Liver (tissue), 8 donors: ENCODE measurements at regions not wholly inside any gene's neighbourhood (a gene's known extent, or its start where the extent isn't known, plus 50 kb on each side); places are given as distances from the start of the nearest gene placed in this dataset.
"Not testable (repeated sequence)": the region's sequence is repeated elsewhere in the genome, so short reads cannot be mapped to it uniquely, and the experiment has no call there.

Source experiments
- DNase-seq: peaks from one replicate; pipeline ENCODE4 v3.0.0-alpha.2; 2017; ENCODE audit warnings: low spot score
- H3K27ac ChIP-seq, 2 donors: one replicate each; pipeline ENCODE4 v1.7.0; 2013; ENCODE audit warnings: inconsistent platforms in 2 of 2, low read length in 2 of 2, control low read depth in 1 of 2, low read depth in 1 of 2, mild to moderate bottlenecking in 1 of 2
- H3K27me3 ChIP-seq, 4 donors: one replicate each; pipeline versions ENCODE4 v1.6.1 to v1.7.0; 2013; ENCODE audit warnings: low read length in 3 of 4, inconsistent platforms in 1 of 4, mild to moderate bottlenecking in 1 of 4, moderate library complexity in 1 of 4; ENCODE audit not compliant: control insufficient read depth in 4 of 4, insufficient read depth in 4 of 4
- H3K36me3 ChIP-seq, 4 donors: one replicate each; pipeline versions ENCODE4 v1.6.1 to v1.7.0; 2013; ENCODE audit warnings: low read length in 3 of 4, mild to moderate bottlenecking in 3 of 4, low read depth in 1 of 4, moderate library complexity in 1 of 4; ENCODE audit not compliant: control insufficient read depth in 4 of 4, insufficient read depth in 3 of 4
- H3K4me1 ChIP-seq, 4 donors: one replicate each; pipeline versions ENCODE4 v1.6.1 to v1.7.0; 2013; ENCODE audit warnings: low read length in 3 of 4, mild to moderate bottlenecking in 3 of 4, moderate library complexity in 1 of 4; ENCODE audit not compliant: control insufficient read depth in 4 of 4, insufficient read depth in 4 of 4
- H3K4me3 ChIP-seq, 3 donors: one replicate each; pipeline versions ENCODE4 v1.6.1 to v1.7.0; 2013; ENCODE audit warnings: low read length in 3 of 3, control low read depth in 1 of 3, low read depth in 1 of 3, mild to moderate bottlenecking in 1 of 3
- H3K9ac ChIP-seq, 2 donors: one replicate each; pipeline ENCODE4 v1.7.0; 2013; ENCODE audit warnings: low read length in 2 of 2, mild to moderate bottlenecking in 2 of 2, moderate library complexity in 2 of 2, control low read depth in 1 of 2, low read depth in 1 of 2
- H3K9me3 ChIP-seq, 4 donors: one replicate each; pipeline versions ENCODE4 v1.6.1 to v1.7.0; 2013; ENCODE audit warnings: low read length in 3 of 4; ENCODE audit not compliant: control insufficient read depth in 4 of 4
- CTCF ChIP-seq: fragments of 150-350 bp; IDR thresholded peaks from 2 replicates; pipeline ENCODE4 v1.5.1; 2017; ENCODE audit warnings: improper control_type of control experiment, low read depth, low read length; ENCODE audit not compliant: missing input control
- EGR1 ChIP-seq, 2 donors: IDR thresholded peaks; 2 replicates each; pipeline ENCODE4 v1.6.1; 2016 to 2018; ENCODE audit warnings: antibody characterized with exemption in 2 of 2, low read depth in 2 of 2
- FOXA1 ChIP-seq: IDR thresholded peaks from 2 replicates; pipeline ENCODE4 v1.6.1; 2016; ENCODE audit warnings: antibody characterized with exemption
- FOXA2 ChIP-seq: IDR thresholded peaks from 2 replicates; pipeline ENCODE4 v1.6.1; 2016; ENCODE audit warnings: antibody characterized with exemption
- GABPA ChIP-seq, 2 donors: IDR thresholded peaks in 1 of 2; conservative IDR thresholded peaks in 1 of 2; 2 replicates each; pipeline ENCODE4 v1.6.1; 2016; ENCODE audit warnings: antibody characterized with exemption in 2 of 2, mild to moderate bottlenecking in 1 of 2, moderate library complexity in 1 of 2
- HNF4A ChIP-seq, 2 donors: conservative IDR thresholded peaks; 2 replicates each; pipeline ENCODE4 v1.6.1; 2016; ENCODE audit warnings: antibody characterized with exemption in 2 of 2, mild to moderate bottlenecking in 2 of 2
- HNF4G ChIP-seq: IDR thresholded peaks from 2 replicates; pipeline ENCODE4 v1.6.1; 2016; ENCODE audit warnings: antibody characterized with exemption
- JUND ChIP-seq, 2 donors: IDR thresholded peaks; 2 replicates each; pipeline ENCODE4 v1.6.1; 2016; ENCODE audit warnings: antibody characterized with exemption in 2 of 2
- NR2F2 ChIP-seq: IDR thresholded peaks from 2 replicates; pipeline ENCODE4 v1.6.1; 2016; ENCODE audit warnings: antibody characterized with exemption
- RAD21 ChIP-seq, 2 donors: IDR thresholded peaks; 2 replicates each; pipeline ENCODE4 v1.6.1; 2016; ENCODE audit warnings: antibody characterized with exemption in 2 of 2, mild to moderate bottlenecking in 2 of 2
- RXRA ChIP-seq, 2 donors: IDR thresholded peaks; 2 replicates each; pipeline ENCODE4 v1.6.1; 2017 to 2018; ENCODE audit warnings: antibody characterized with exemption in 2 of 2, mild to moderate bottlenecking in 1 of 2
- SP1 ChIP-seq: IDR thresholded peaks from 2 replicates; pipeline ENCODE4 v1.6.1; 2018; ENCODE audit warnings: antibody characterized with exemption, mild to moderate bottlenecking
- TAF1 ChIP-seq: conservative IDR thresholded peaks from 2 replicates; pipeline ENCODE4 v1.6.1; 2016; ENCODE audit warnings: antibody characterized with exemption, mild to moderate bottlenecking
- YY1 ChIP-seq: IDR thresholded peaks from 2 replicates; pipeline ENCODE4 v1.6.1; 2016; ENCODE audit warnings: antibody characterized with exemption, mild to moderate bottlenecking
- WGBS: extraction: QIAGEN DNeasy Blood & Tissue Kit; methylation state at CpG from one replicate; pipeline ENCODE4 v1.1.7; 2013; 5-methylcytosine and 5-hydroxymethylcytosine counted together
- TF ChIP-seq, protein P1 (sequence below): IDR thresholded peaks from 2 replicates; pipeline ENCODE4 v1.6.1; 2016; ENCODE audit warnings: antibody characterized with exemption
- TF ChIP-seq, protein P2 (sequence below): IDR thresholded peaks from 2 replicates; pipeline ENCODE4 v1.6.1; 2016; ENCODE audit warnings: antibody characterized with exemption
- TF ChIP-seq, protein P3 (sequence below): IDR thresholded peaks from 2 replicates; pipeline ENCODE4 v1.6.1; 2016; ENCODE audit warnings: antibody characterized with exemption, mild to moderate bottlenecking
- donor health status: healthy.
- donor health status: healthy.
- donor health status: healthy.
- donor health status: healthy.
- donor health status: healthy.

- TF ChIP-seq GABPA (IDR thresholded peaks at IDR 0.05 in 1 of 2, conservative IDR thresholded peaks at IDR 0.05 in 1 of 2) (no peak), RAD21 (IDR thresholded peaks at IDR 0.05) (no peak)
- TF ChIP-seq, protein P1, sequence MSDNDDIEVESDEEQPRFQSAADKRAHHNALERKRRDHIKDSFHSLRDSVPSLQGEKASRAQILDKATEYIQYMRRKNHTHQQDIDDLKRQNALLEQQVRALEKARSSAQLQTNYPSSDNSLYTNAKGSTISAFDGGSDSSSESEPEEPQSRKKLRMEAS: no peak
Observed at GRCh38 chrY:12289415-12289814, 411.6 kb upstream of the USP9Y start (continued).

DNA sequence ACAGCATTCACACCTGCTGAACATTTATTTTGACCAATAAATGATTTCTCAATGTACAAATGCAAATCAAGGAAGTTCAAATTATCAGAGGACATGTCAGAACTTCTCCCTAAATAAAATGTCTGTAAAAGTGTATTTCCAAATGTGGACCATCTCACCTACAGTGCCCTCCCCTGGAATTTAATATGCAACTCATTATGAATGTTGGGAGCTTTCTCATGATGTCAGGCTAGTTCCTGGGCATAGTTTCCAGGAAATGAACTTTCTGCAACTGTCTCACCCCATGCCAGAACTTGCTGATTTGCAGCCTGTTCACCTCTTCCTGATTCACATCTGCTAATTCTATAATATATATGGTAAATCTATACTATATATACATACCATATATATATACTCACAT is 408.5 kb upstream of the USP9Y start:
- H3K27me3 ChIP-seq: no peaks in the 10 kb centered on the region
- H3K36me3 ChIP-seq: no peaks in the 10 kb centered on the region
- H3K9ac ChIP-seq: no peak overlapping the region
- H3K9me3 ChIP-seq: no peaks in the 10 kb centered on the region
- no peak overlapping the region for H3K4me3 ChIP-seq
- H3K27ac ChIP-seq: no peak overlapping the region
- DNase-seq: no peak
- TF ChIP-seq CTCF (no peak), HNF4A (conservative IDR thresholded peaks at IDR 0.05) (no peak)
- no peaks in the 10 kb centered on the region for H3K4me1 ChIP-seq

DNA sequence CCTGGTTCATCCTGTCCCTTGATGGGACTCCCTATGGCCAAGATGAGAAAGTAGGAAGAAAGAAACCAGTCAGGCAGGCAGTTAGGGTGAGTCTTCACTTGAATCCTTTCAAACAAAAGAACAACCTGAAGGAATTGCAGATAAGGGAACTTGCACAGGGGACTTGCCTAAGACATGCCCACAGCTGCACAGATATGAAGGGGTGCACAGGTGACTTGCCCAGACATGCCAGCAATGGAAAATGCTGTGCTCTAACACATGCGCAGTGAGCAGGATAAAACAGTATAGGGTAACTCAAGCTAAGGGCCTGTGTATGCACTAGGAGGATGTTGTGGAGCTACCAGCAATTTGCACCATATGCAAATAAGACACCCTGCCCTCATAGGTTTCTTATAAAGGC is 404.6 kb upstream of the USP9Y start:
- WGBS: 97% methylated on average over 1 of the region's 1 CpG
- no peak overlapping the region for H3K9ac ChIP-seq
- no peaks in the 10 kb centered on the region for H3K36me3 ChIP-seq
- TF ChIP-seq HNF4G: no peak
- TF ChIP-seq, protein P1: no peak
- no peak for TF ChIP-seq YY1
- TF ChIP-seq SP1: no peak
- no peak for TF ChIP-seq RAD21 (IDR thresholded peaks at IDR 0.05)
- TF ChIP-seq FOXA1: no peak
- TF ChIP-seq NR2F2: no peak
- TF ChIP-seq FOXA2: no peak
- TF ChIP-seq EGR1 (IDR thresholded peaks at IDR 0.05; ENCODE audit: low read depth in 2 of 2): no peak
- TF ChIP-seq CTCF: no peak
- TF ChIP-seq, protein P2, sequence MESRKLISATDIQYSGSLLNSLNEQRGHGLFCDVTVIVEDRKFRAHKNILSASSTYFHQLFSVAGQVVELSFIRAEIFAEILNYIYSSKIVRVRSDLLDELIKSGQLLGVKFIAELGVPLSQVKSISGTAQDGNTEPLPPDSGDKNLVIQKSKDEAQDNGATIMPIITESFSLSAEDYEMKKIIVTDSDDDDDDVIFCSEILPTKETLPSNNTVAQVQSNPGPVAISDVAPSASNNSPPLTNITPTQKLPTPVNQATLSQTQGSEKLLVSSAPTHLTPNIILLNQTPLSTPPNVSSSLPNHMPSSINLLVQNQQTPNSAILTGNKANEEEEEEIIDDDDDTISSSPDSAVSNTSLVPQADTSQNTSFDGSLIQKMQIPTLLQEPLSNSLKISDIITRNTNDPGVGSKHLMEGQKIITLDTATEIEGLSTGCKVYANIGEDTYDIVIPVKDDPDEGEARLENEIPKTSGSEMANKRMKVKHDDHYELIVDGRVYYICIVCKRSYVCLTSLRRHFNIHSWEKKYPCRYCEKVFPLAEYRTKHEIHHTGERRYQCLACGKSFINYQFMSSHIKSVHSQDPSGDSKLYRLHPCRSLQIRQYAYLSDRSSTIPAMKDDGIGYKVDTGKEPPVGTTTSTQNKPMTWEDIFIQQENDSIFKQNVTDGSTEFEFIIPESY: no peak
- TF ChIP-seq, protein P3, sequence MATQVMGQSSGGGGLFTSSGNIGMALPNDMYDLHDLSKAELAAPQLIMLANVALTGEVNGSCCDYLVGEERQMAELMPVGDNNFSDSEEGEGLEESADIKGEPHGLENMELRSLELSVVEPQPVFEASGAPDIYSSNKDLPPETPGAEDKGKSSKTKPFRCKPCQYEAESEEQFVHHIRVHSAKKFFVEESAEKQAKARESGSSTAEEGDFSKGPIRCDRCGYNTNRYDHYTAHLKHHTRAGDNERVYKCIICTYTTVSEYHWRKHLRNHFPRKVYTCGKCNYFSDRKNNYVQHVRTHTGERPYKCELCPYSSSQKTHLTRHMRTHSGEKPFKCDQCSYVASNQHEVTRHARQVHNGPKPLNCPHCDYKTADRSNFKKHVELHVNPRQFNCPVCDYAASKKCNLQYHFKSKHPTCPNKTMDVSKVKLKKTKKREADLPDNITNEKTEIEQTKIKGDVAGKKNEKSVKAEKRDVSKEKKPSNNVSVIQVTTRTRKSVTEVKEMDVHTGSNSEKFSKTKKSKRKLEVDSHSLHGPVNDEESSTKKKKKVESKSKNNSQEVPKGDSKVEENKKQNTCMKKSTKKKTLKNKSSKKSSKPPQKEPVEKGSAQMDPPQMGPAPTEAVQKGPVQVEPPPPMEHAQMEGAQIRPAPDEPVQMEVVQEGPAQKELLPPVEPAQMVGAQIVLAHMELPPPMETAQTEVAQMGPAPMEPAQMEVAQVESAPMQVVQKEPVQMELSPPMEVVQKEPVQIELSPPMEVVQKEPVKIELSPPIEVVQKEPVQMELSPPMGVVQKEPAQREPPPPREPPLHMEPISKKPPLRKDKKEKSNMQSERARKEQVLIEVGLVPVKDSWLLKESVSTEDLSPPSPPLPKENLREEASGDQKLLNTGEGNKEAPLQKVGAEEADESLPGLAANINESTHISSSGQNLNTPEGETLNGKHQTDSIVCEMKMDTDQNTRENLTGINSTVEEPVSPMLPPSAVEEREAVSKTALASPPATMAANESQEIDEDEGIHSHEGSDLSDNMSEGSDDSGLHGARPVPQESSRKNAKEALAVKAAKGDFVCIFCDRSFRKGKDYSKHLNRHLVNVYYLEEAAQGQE: no peak
- TF ChIP-seq HNF4A (conservative IDR thresholded peaks at IDR 0.05): no peak
- TF ChIP-seq GABPA (IDR thresholded peaks at IDR 0.05 in 1 of 2, conservative IDR thresholded peaks at IDR 0.05 in 1 of 2): no peak
- no peak for TF ChIP-seq RXRA (IDR thresholded peaks at IDR 0.05)
- TF ChIP-seq TAF1: no peak
- TF ChIP-seq JUND (IDR thresholded peaks at IDR 0.05): no peak
- DNase-seq: no peak
- no peak overlapping the region for H3K27ac ChIP-seq
- no peak overlapping the region for H3K4me3 ChIP-seq
- H3K4me1 ChIP-seq: no peaks in the 10 kb centered on the region
- no peaks in the 10 kb centered on the region for H3K9me3 ChIP-seq
- H3K27me3 ChIP-seq: no peaks in the 10 kb centered on the region

DNA sequence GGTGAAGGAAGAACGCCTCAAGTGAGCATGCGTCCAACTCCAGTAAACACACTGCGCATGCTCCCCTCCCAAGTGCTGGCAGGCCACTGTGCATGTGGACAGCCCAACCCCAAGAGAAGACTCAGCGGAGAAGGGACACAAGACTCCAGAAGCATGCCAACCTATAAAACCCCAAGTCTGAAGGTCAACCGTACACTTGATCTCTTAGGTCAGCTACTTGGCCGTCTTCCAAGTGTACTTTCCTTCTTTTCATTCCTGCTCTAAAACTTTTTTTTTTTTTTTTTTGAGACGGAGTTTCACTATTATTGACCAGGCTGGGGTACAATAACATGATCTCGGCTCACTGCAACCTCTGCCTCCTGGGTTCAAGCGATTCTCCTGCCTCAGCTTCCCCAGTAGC is 401.2 kb upstream of the USP9Y start:
- not testable (repeated sequence) for H3K36me3 ChIP-seq, H3K4me1 ChIP-seq, H3K27me3 ChIP-seq, H3K27ac ChIP-seq, H3K9ac ChIP-seq, H3K9me3 ChIP-seq, DNase-seq, H3K4me3 ChIP-seq
- WGBS: 69% methylated on average over 9 of the region's 9 CpGs
